ENCODE measurements at regions not wholly inside any gene's neighbourhood (a gene's known extent, or its start where the extent isn't known, plus 50 kb on each side); places are given as distances from the start of the nearest gene placed in this dataset.

- no peaks in the 10 kb centered on the region for H3K79me2 ChIP-seq (ENCODE audit: control insufficient read depth, insufficient read depth, low read length)
- no peak overlapping the region for H3K4me2 ChIP-seq (ENCODE audit: control insufficient read depth, extremely low read depth, insufficient read depth, low read depth, low read length)
- H3K4me3 ChIP-seq (ENCODE audit: control insufficient read depth in 2 of 3, extremely low read depth in 1 of 3, insufficient read depth in 2 of 3, low read depth in 1 of 3, low read length in 3 of 3): no peak overlapping the region
- no peak overlapping the region for H3K9ac ChIP-seq (ENCODE audit: control insufficient read depth, extremely low read depth, insufficient read depth, low read length)
- DNase-seq (ENCODE audit: low read depth, low spot score) (no peak), FAIRE-seq (no peak)
- TF ChIP-seq EZH2 (IDR thresholded peaks at IDR 0.05; ENCODE audit: low read length) (no peak), CTCF (optimal IDR thresholded peaks at IDR 0.05 in 1 of 3, IDR thresholded peaks at IDR 0.05 in 1 of 3, conservative IDR thresholded peaks at IDR 0.05 in 1 of 3; ENCODE audit: extremely low read depth in 1 of 3, insufficient read depth in 2 of 3, low read length in 3 of 3) (no peak)
- no peaks in the 10 kb centered on the region for H3K9me1 ChIP-seq (ENCODE audit: control insufficient read depth, extremely low read depth, insufficient read depth, low read length)
- dilution Hi-C loops (cut with MboI; ENCODE audit: extremely low pct_ligation_motif_present, low sequenced_read_pairs): no loop called here
- peaks cover 4% of the 10 kb centered on the region for H3K4me1 ChIP-seq (ENCODE audit: control insufficient read depth, extremely low read depth, insufficient read depth, low read length)
- H4K20me1 ChIP-seq (ENCODE audit: control insufficient read depth, extremely low read depth, insufficient read depth, low read length): no peaks in the 10 kb centered on the region
- H3K27me3 ChIP-seq (ENCODE audit: control insufficient read depth, extremely low read depth, insufficient read depth, low read length): no peaks in the 10 kb centered on the region
- H3K36me3 ChIP-seq (ENCODE audit: control insufficient read depth in 2 of 2, extremely low read depth in 1 of 2, insufficient read depth in 2 of 2, low read length in 2 of 2): no peaks in the 10 kb centered on the region
- no peaks in the 10 kb centered on the region for H3K9me3 ChIP-seq (ENCODE audit: control insufficient read depth, low read depth, low read length)
- no peak overlapping the region for H2AFZ ChIP-seq (ENCODE audit: control insufficient read depth, low read length)
- H3K27ac ChIP-seq (ENCODE audit: control insufficient read depth, insufficient read depth, low read length): no peak overlapping the region
These were observed 434.1 kb downstream of the DTWD2 start for GRCh38 chr5:118554241-118554640.

GRCh38 chr5:118553662-118554061 is 434.7 kb downstream of the DTWD2 start:
- no peaks in the 10 kb centered on the region for H3K9me1 ChIP-seq (ENCODE audit: control insufficient read depth, extremely low read depth, insufficient read depth, low read length)
- dilution Hi-C loops (cut with MboI; ENCODE audit: extremely low pct_ligation_motif_present, low sequenced_read_pairs): no loop called here
- H3K27ac ChIP-seq (ENCODE audit: control insufficient read depth, insufficient read depth, low read length): no peak overlapping the region
- H3K9me3 ChIP-seq (ENCODE audit: control insufficient read depth, low read depth, low read length): no peaks in the 10 kb centered on the region
- H3K79me2 ChIP-seq (ENCODE audit: control insufficient read depth, insufficient read depth, low read length): no peaks in the 10 kb centered on the region
- no peaks in the 10 kb centered on the region for H3K36me3 ChIP-seq (ENCODE audit: control insufficient read depth in 2 of 2, extremely low read depth in 1 of 2, insufficient read depth in 2 of 2, low read length in 2 of 2)
- DNase-seq (ENCODE audit: low read depth, low spot score) (peak; percentile 25), FAIRE-seq (no peak)
- H3K27me3 ChIP-seq (ENCODE audit: control insufficient read depth, extremely low read depth, insufficient read depth, low read length): no peaks in the 10 kb centered on the region
- no peaks in the 10 kb centered on the region for H4K20me1 ChIP-seq (ENCODE audit: control insufficient read depth, extremely low read depth, insufficient read depth, low read length)
- no peak overlapping the region for H2AFZ ChIP-seq (ENCODE audit: control insufficient read depth, low read length)
- H3K4me2 ChIP-seq (ENCODE audit: control insufficient read depth, extremely low read depth, insufficient read depth, low read depth, low read length): no peak overlapping the region
- no peak overlapping the region for H3K9ac ChIP-seq (ENCODE audit: control insufficient read depth, extremely low read depth, insufficient read depth, low read length)
- peaks cover 4% of the 10 kb centered on the region for H3K4me1 ChIP-seq (ENCODE audit: control insufficient read depth, extremely low read depth, insufficient read depth, low read length)
- no peak for TF ChIP-seq EZH2 (IDR thresholded peaks at IDR 0.05; ENCODE audit: low read length)
- TF ChIP-seq CTCF (optimal IDR thresholded peaks at IDR 0.05 in 1 of 3, IDR thresholded peaks at IDR 0.05 in 1 of 3, conservative IDR thresholded peaks at IDR 0.05 in 1 of 3; ENCODE audit: extremely low read depth in 1 of 3, insufficient read depth in 2 of 3, low read length in 3 of 3): no peak
- H3K4me3 ChIP-seq (ENCODE audit: control insufficient read depth in 2 of 3, extremely low read depth in 1 of 3, insufficient read depth in 2 of 3, low read depth in 1 of 3, low read length in 3 of 3): no peak overlapping the region

Measured in keratinocyte (primary cell).